ENCODE measurements at regions not wholly inside any gene's neighbourhood (a gene's known extent, or its start where the extent isn't known, plus 50 kb on each side); places are given as distances from the start of the nearest gene placed in this dataset.

DNA sequence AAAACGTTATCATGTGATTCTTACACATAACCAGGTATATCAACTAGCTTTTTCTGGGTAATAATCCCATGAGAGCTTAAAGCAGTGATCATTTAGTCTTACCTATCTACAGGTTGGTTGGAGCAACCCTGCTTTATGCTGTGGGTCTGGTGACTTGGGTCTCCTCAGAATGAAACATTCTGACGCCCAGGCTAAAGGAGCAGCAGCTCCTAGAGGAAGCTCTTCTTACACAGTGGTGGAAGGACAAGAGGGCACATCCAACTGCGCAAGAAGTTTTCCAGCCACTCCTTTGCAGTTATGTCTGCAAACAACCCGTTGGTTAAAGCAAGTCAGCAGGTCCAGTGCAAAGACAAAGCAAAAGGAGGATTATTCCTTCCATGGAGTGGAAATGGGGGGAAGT lies 377.5 kb downstream of the EDEM1 start:
- Mint-ChIP-seq H3K4me1 (ENCODE audit: low read depth) (no peaks in the 10 kb centered on the region), H3K4me3 (no peak overlapping the region)

GRCh38 chr3:5567113-5567512 lies 379.6 kb downstream of the EDEM1 start:
- no peaks in the 10 kb centered on the region for H3K4me1 Mint-ChIP-seq (ENCODE audit: low read depth)

More for the DNA sequence above, 377.5 kb downstream of the EDEM1 start:
- Mint-ChIP-seq H3K9me3 (no peaks in the 10 kb centered on the region), H3K27ac (no peak overlapping the region), H3K27me3 (ENCODE audit: insufficient read depth) (no peaks in the 10 kb centered on the region), H3K36me3 (ENCODE audit: low read depth) (no peaks in the 10 kb centered on the region)
- intact Hi-C loops (cut with micrococcal nuclease), result no loop called here
- DNase-seq (ENCODE audit: low spot score), result no peak

GRCh38 chr3:5568451-5568850 lies 380.9 kb downstream of the EDEM1 start:
- Mint-ChIP-seq H3K36me3 (ENCODE audit: low read depth) (no peaks in the 10 kb centered on the region), H3K27ac (no peak overlapping the region), H3K27me3 (ENCODE audit: insufficient read depth) (no peaks in the 10 kb centered on the region), H3K4me3 (no peak overlapping the region), H3K4me1 (ENCODE audit: low read depth) (no peaks in the 10 kb centered on the region), H3K9me3 (no peaks in the 10 kb centered on the region)
- no peak for DNase-seq (ENCODE audit: low spot score)
- intact Hi-C loops (cut with micrococcal nuclease), result no loop called here

More at GRCh38 chr3:5567113-5567512, 379.6 kb downstream of the EDEM1 start:
- no peaks in the 10 kb centered on the region for H3K36me3 Mint-ChIP-seq (ENCODE audit: low read depth)
- no peak overlapping the region for H3K4me3 Mint-ChIP-seq
- DNase-seq (ENCODE audit: low spot score), result no peak
- H3K27ac Mint-ChIP-seq, result no peak overlapping the region
- intact Hi-C loops (cut with micrococcal nuclease), result no loop called here
- no peaks in the 10 kb centered on the region for H3K9me3 Mint-ChIP-seq
- H3K27me3 Mint-ChIP-seq (ENCODE audit: insufficient read depth), result no peaks in the 10 kb centered on the region

GRCh38 chr3:5569152-5569551 lies 381.6 kb downstream of the EDEM1 start:
- Mint-ChIP-seq H3K27me3 (ENCODE audit: insufficient read depth) (no peaks in the 10 kb centered on the region), H3K4me3 (no peak overlapping the region), H3K36me3 (ENCODE audit: low read depth) (no peaks in the 10 kb centered on the region), H3K4me1 (ENCODE audit: low read depth) (no peaks in the 10 kb centered on the region), H3K27ac (no peak overlapping the region), H3K9me3 (no peaks in the 10 kb centered on the region)
- DNase-seq (ENCODE audit: low spot score), result no peak
- intact Hi-C loops (cut with micrococcal nuclease), result no loop called here

GRCh38 chr3:5572168-5572567 lies 384.7 kb downstream of the EDEM1 start:
- intact Hi-C loops (cut with micrococcal nuclease), result no loop called here
- Mint-ChIP-seq H3K27ac (no peak overlapping the region), H3K36me3 (ENCODE audit: low read depth) (no peaks in the 10 kb centered on the region), H3K27me3 (ENCODE audit: insufficient read depth) (no peaks in the 10 kb centered on the region), H3K4me3 (no peak overlapping the region), H3K9me3 (no peaks in the 10 kb centered on the region), H3K4me1 (ENCODE audit: low read depth) (no peaks in the 10 kb centered on the region)
- no peak for DNase-seq (ENCODE audit: low spot score)

- H3K9me3 Mint-ChIP-seq, result no peaks in the 10 kb centered on the region
- no peaks in the 10 kb centered on the region for H3K27me3 Mint-ChIP-seq (ENCODE audit: insufficient read depth)
- H3K27ac Mint-ChIP-seq, result no peak overlapping the region
- DNase-seq (ENCODE audit: low spot score), result no peak
- H3K4me3 Mint-ChIP-seq, result no peak overlapping the region
- intact Hi-C loops (cut with micrococcal nuclease), result no loop called here
- H3K36me3 Mint-ChIP-seq (ENCODE audit: low read depth), result no peaks in the 10 kb centered on the region
- no peaks in the 10 kb centered on the region for H3K4me1 Mint-ChIP-seq (ENCODE audit: low read depth)
These were observed 388.9 kb downstream of the EDEM1 start for GRCh38 chr3:5576277-5577011.

GRCh38 chr3:5579139-5579602 lies 391.7 kb downstream of the EDEM1 start:
- Mint-ChIP-seq H3K9me3 (no peaks in the 10 kb centered on the region), H3K4me1 (ENCODE audit: low read depth) (no peaks in the 10 kb centered on the region), H3K27me3 (ENCODE audit: insufficient read depth) (no peaks in the 10 kb centered on the region), H3K4me3 (no peak overlapping the region), H3K36me3 (ENCODE audit: low read depth) (no peaks in the 10 kb centered on the region), H3K27ac (no peak overlapping the region)
- intact Hi-C loops (cut with micrococcal nuclease), result no loop called here
- no peak for DNase-seq (ENCODE audit: low spot score)

- no peak for DNase-seq (ENCODE audit: low spot score)
- Mint-ChIP-seq H3K27me3 (ENCODE audit: insufficient read depth) (no peaks in the 10 kb centered on the region), H3K27ac (no peak overlapping the region), H3K9me3 (no peaks in the 10 kb centered on the region), H3K4me1 (ENCODE audit: low read depth) (no peaks in the 10 kb centered on the region), H3K36me3 (ENCODE audit: low read depth) (no peaks in the 10 kb centered on the region), H3K4me3 (no peak overlapping the region)
- intact Hi-C loops (cut with micrococcal nuclease), result no loop called here
These were observed 392.4 kb downstream of the EDEM1 start for GRCh38 chr3:5579946-5580345.

DNA sequence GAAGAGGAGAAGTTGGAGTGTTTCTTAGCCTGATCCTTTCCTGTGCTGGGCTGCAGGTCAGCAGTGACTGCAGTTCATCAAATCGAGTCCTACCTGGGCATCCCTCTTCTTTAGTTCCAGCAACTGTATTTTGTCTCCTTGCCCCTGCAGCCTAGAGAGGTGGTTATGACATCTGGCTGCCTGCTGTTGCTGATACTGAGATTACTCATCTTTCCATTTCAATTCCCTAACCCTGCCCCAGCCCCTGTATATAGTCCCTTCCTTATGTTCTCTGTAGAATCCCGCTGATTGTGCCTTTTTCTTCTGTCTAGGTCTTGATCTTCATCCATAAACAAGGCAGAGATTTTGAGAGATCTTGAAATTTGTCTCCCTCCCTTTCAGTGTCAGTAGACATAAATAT lies 393.3 kb downstream of the EDEM1 start:
- no peaks in the 10 kb centered on the region for H3K4me1 Mint-ChIP-seq (ENCODE audit: low read depth)
- H3K9me3 Mint-ChIP-seq, result no peaks in the 10 kb centered on the region
- no peaks in the 10 kb centered on the region for H3K27me3 Mint-ChIP-seq (ENCODE audit: insufficient read depth)
- no peak for DNase-seq (ENCODE audit: low spot score)
- H3K36me3 Mint-ChIP-seq (ENCODE audit: low read depth), result no peaks in the 10 kb centered on the region
- no peak overlapping the region for H3K4me3 Mint-ChIP-seq
- intact Hi-C loops (cut with micrococcal nuclease), result no loop called here
- H3K27ac Mint-ChIP-seq, result no peak overlapping the region

GRCh38 chr3:5581743-5582142 lies 394.2 kb downstream of the EDEM1 start:
- no peaks in the 10 kb centered on the region for H3K27me3 Mint-ChIP-seq (ENCODE audit: insufficient read depth)
- intact Hi-C loops (cut with micrococcal nuclease), result no loop called here
- no peak for DNase-seq (ENCODE audit: low spot score)
- no peak overlapping the region for H3K27ac Mint-ChIP-seq
- H3K9me3 Mint-ChIP-seq, result no peaks in the 10 kb centered on the region
- no peak overlapping the region for H3K4me3 Mint-ChIP-seq
- no peaks in the 10 kb centered on the region for H3K36me3 Mint-ChIP-seq (ENCODE audit: low read depth)
- no peaks in the 10 kb centered on the region for H3K4me1 Mint-ChIP-seq (ENCODE audit: low read depth)

DNA sequence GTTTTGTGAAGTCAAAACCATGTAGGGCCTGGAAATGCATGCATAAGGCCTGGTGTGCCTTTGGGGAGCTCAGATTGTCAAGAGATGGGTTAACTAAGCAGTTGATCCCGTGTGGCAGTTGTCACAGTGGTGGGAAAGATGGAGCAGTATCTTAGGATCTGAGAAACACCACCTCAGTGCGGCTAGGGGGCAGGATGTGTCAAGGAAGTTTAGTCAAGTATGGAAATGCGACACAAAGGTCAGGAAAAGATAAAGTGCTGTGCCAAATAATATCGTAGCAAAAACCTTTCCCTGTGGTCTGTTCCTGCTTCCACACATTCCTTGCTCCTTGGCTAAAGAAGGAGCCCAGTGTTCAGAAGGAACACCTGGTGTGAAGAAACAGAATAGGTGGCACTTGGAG lies 396.4 kb downstream of the EDEM1 start:
- H3K27ac Mint-ChIP-seq, result no peak overlapping the region
- no peak for DNase-seq (ENCODE audit: low spot score)
- no peak overlapping the region for H3K4me3 Mint-ChIP-seq
- no peaks in the 10 kb centered on the region for H3K27me3 Mint-ChIP-seq (ENCODE audit: insufficient read depth)
- no peaks in the 10 kb centered on the region for H3K36me3 Mint-ChIP-seq (ENCODE audit: low read depth)
- no peaks in the 10 kb centered on the region for H3K9me3 Mint-ChIP-seq
- intact Hi-C loops (cut with micrococcal nuclease), result no loop called here
- H3K4me1 Mint-ChIP-seq (ENCODE audit: low read depth), result no peaks in the 10 kb centered on the region

- intact Hi-C loops (cut with micrococcal nuclease), result no loop called here
- Mint-ChIP-seq H3K27me3 (ENCODE audit: insufficient read depth) (no peaks in the 10 kb centered on the region), H3K4me1 (ENCODE audit: low read depth) (no peaks in the 10 kb centered on the region), H3K27ac (no peak overlapping the region), H3K9me3 (no peaks in the 10 kb centered on the region), H3K36me3 (ENCODE audit: low read depth) (no peaks in the 10 kb centered on the region), H3K4me3 (no peak overlapping the region)
- no peak for DNase-seq (ENCODE audit: low spot score)
These were observed 397.6 kb downstream of the EDEM1 start for GRCh38 chr3:5585085-5585484.

- intact Hi-C loops (cut with micrococcal nuclease), result no loop called here
- Mint-ChIP-seq H3K4me1 (ENCODE audit: low read depth) (no peaks in the 10 kb centered on the region), H3K4me3 (no peak overlapping the region), H3K27ac (no peak overlapping the region), H3K27me3 (ENCODE audit: insufficient read depth) (no peaks in the 10 kb centered on the region), H3K36me3 (ENCODE audit: low read depth) (no peaks in the 10 kb centered on the region), H3K9me3 (no peaks in the 10 kb centered on the region)
- DNase-seq (ENCODE audit: low spot score), result no peak
These were observed 419.5 kb downstream of the EDEM1 start for GRCh38 chr3:5606884-5607472.

Data from activated T-helper 1 cell treated with anti-CD3 and anti-CD28 coated beads, Interleukin-12 subunit alpha, Interleukin-12 subunit beta, Interleukin-2, Interleukin-4 antibody, amounts not matched to agents 30 ng/mL and 10 ng/mL and 1 ng/mL, durations not matched to agents 14 hours and 24 hours and 36 hours (primary cell).